Psoas muscle (tissue), 7 donors: ENCODE measurements at regions not wholly inside any gene's neighbourhood (a gene's known extent, or its start where the extent isn't known, plus 50 kb on each side); places are given as distances from the start of the nearest gene placed in this dataset.

Source experiments
- ATAC-seq, 4 donors: fragments of 200-7000 bp; cut with Tn5 transposase; one replicate each; pipeline ENCODE4 v1.9.1; 2020; ENCODE audit warnings: moderate library complexity in 3 of 4, mild to moderate bottlenecking in 2 of 4
- DNase-seq, 2 donors: peaks; one replicate each; pipeline ENCODE4 v3.0.0-alpha.2; 2020
- H3K27ac ChIP-seq: fragments of 200-600 bp; one replicate; pipeline ENCODE4 v1.8.0; 2022
- H3K27me3 ChIP-seq, 3 donors: fragments of 200-600 bp in 1 of 3; one replicate each; pipeline versions ENCODE4 v1.6.1 to v1.8.0; 2013 to 2022; ENCODE audit warnings: low read length in 2 of 3, mild to moderate bottlenecking in 2 of 3, moderate library complexity in 1 of 3; ENCODE audit not compliant: insufficient read depth in 3 of 3
- H3K36me3 ChIP-seq, 2 donors: fragments of 200-600 bp in 1 of 2; one replicate each; pipeline versions ENCODE4 v1.6.1 to v1.8.0; 2013 to 2022; ENCODE audit warnings: low read depth in 1 of 2, mild to moderate bottlenecking in 1 of 2, moderate library complexity in 1 of 2; ENCODE audit not compliant: insufficient read depth in 1 of 2
- H3K4me1 ChIP-seq: fragments of 200-600 bp; one replicate; pipeline ENCODE4 v1.8.0; 2022
- H3K4me3 ChIP-seq: fragments of 200-600 bp; one replicate; pipeline ENCODE4 v1.8.0; 2022; ENCODE audit warnings: mild to moderate bottlenecking
- H3K9me3 ChIP-seq: fragments of 200-600 bp; one replicate; pipeline ENCODE4 v1.8.0; 2022
- CTCF ChIP-seq: fragments of 200-600 bp; IDR thresholded peaks from one replicate; pipeline ENCODE4 v1.8.0; 2022; ENCODE audit warnings: antibody characterized with exemption
- WGBS, 3 donors: extraction: QIAGEN DNeasy Blood & Tissue Kit; methylation state at CpG; one replicate each; pipeline versions ENCODE4 v1.1.6 to v1.1.7; 2013; 5-methylcytosine and 5-hydroxymethylcytosine counted together
- intact Hi-C, 2 donors: fragments of 100-400 bp; cut with DNase I; formaldehyde crosslinking; loops; one replicate each; pipeline versions ENCODE4 v1.11.0 to v1.14.2; 2022
- donor health status: healthy with polysubstance abuse.
- donor health status: DM: no; HTN: no; CAD: no; lungs with moderate emphysema.
- donor health status: Bipolar disorder and iron deficiency.
- donor health status: healthy.
- donor health status: DM: yes; HTN: yes; CAD: no.
- donor health status: DM: no; HTN: no; CAD: no.
- donor health status: DM: yes; HTN: yes; CAD: no.

- Histone ChIP-seq H3K9me3 (no peaks in the 10 kb centered on the region), H3K36me3 (no peaks in the 10 kb centered on the region), H3K4me3 (no peak overlapping the region), H3K27ac (no peak overlapping the region), H3K27me3 (no peaks in the 10 kb centered on the region), H3K4me1 (no peaks in the 10 kb centered on the region)
- no peak for TF ChIP-seq CTCF
- WGBS, 3 donors, result 67 to 81% (median 81%) methylated on average over 1 of the region's 1 CpG
- ATAC-seq (no peak), DNase-seq (no peak)
- intact Hi-C loops, result no loop called here
Observed at GRCh38 chr18:33833842-33834241, 255.8 kb downstream of the ASXL3 start.

GRCh38 chr18:33831424-33831823 lies 253.4 kb downstream of the ASXL3 start:
- Histone ChIP-seq H3K27me3 (no peaks in the 10 kb centered on the region), H3K36me3 (no peaks in the 10 kb centered on the region), H3K27ac (no peak overlapping the region), H3K4me3 (no peak overlapping the region), H3K4me1 (no peaks in the 10 kb centered on the region), H3K9me3 (no peaks in the 10 kb centered on the region)
- DNase-seq (no peak), ATAC-seq (no peak)
- WGBS, 3 donors, result 32 to 77% (median 36%) methylated on average over 1 of the region's 1 CpG
- TF ChIP-seq CTCF, result no peak
- intact Hi-C loops, result no loop called here

GRCh38 chr18:33830213-33830612 lies 252.2 kb downstream of the ASXL3 start:
- H3K4me1 ChIP-seq, result no peaks in the 10 kb centered on the region

GRCh38 chr18:33828949-33829348 lies 250.9 kb downstream of the ASXL3 start:
- TF ChIP-seq CTCF, result no peak
- ATAC-seq (no peak), DNase-seq (no peak)
- Histone ChIP-seq H3K36me3 (no peaks in the 10 kb centered on the region), H3K9me3 (no peaks in the 10 kb centered on the region), H3K27me3 (no peaks in the 10 kb centered on the region), H3K4me3 (no peak overlapping the region), H3K27ac (no peak overlapping the region), H3K4me1 (no peaks in the 10 kb centered on the region)
- intact Hi-C loops, result no loop called here
- 77 to 86% (median 80%) methylated on average over 2 of the region's 2 CpGs for WGBS, 3 donors

More at GRCh38 chr18:33830213-33830612, 252.2 kb downstream of the ASXL3 start:
- no peak for TF ChIP-seq CTCF
- no peak overlapping the region for H3K27ac ChIP-seq
- no peaks in the 10 kb centered on the region for H3K27me3 ChIP-seq
- no peak for ATAC-seq
- WGBS, 3 donors, result 90 to 97% (median 91%) methylated on average over 1 of the region's 1 CpG
- H3K36me3 ChIP-seq, result no peaks in the 10 kb centered on the region
- H3K4me3 ChIP-seq, result no peak overlapping the region
- no peaks in the 10 kb centered on the region for H3K9me3 ChIP-seq
- intact Hi-C loops, result no loop called here
- DNase-seq, result no peak

GRCh38 chr18:33826151-33826550 lies 248.1 kb downstream of the ASXL3 start:
- WGBS, 3 donors, result 65 to 72% (median 72%) methylated on average over 4 of the region's 4 CpGs

More at GRCh38 chr18:33826151-33826550, 248.1 kb downstream of the ASXL3 start:
- no peak for ATAC-seq
- Histone ChIP-seq H3K4me1 (no peaks in the 10 kb centered on the region), H3K9me3 (no peaks in the 10 kb centered on the region), H3K27me3 (no peaks in the 10 kb centered on the region), H3K36me3 (no peaks in the 10 kb centered on the region), H3K4me3 (no peak overlapping the region), H3K27ac (no peak overlapping the region)
- DNase-seq, result no peak
- TF ChIP-seq CTCF, result no peak
- intact Hi-C loops, result no loop called here
